IPS-18c (cell line): ENCODE measurements at regions not wholly inside any gene's neighbourhood (a gene's known extent, or its start where the extent isn't known, plus 50 kb on each side); places are given as distances from the start of the nearest gene placed in this dataset.
"Not testable (repeated sequence)": the region's sequence is repeated elsewhere in the genome, so short reads cannot be mapped to it uniquely, and the experiment has no call there.

Source experiments
- H3K4me3 ChIP-seq: 2 replicates; pipeline ENCODE4 v1.7.0; 2013; ENCODE audit warnings: low read depth, mild to moderate bottlenecking, low read length, moderate library complexity; ENCODE audit not compliant: insufficient read depth
- H3K9me3 ChIP-seq: one replicate; pipeline ENCODE4 v1.6.1; 2013; ENCODE audit warnings: mild to moderate bottlenecking, low read length, moderate library complexity; ENCODE audit not compliant: control insufficient read depth, insufficient read depth

DNA sequence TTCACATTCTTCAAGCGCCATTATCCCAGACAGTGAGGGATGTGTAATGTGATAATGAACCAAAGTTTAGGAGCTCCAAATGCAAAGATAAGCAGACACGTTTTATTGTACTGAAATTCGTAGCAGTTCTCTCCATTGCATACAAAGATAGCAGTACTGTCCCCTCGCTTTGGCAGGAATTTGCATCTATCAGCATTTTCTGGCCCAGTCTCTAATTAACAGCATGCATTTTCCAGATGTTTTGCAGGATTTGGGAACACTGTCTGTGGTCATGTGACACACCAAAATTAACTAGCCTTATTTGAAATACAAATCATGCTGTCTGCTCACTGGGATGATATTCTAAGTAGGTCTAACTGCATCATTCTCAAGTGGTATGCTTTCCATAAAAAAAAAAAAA lies 235.9 kb upstream of the TRPM3 start:
- H3K4me3 ChIP-seq = no peak overlapping the region
- no peaks in the 10 kb centered on the region for H3K9me3 ChIP-seq

- no peak overlapping the region for H3K4me3 ChIP-seq
- no peaks in the 10 kb centered on the region for H3K9me3 ChIP-seq
Measured at GRCh38 chr9:71355884-71356283, 234.5 kb upstream of the TRPM3 start.

DNA sequence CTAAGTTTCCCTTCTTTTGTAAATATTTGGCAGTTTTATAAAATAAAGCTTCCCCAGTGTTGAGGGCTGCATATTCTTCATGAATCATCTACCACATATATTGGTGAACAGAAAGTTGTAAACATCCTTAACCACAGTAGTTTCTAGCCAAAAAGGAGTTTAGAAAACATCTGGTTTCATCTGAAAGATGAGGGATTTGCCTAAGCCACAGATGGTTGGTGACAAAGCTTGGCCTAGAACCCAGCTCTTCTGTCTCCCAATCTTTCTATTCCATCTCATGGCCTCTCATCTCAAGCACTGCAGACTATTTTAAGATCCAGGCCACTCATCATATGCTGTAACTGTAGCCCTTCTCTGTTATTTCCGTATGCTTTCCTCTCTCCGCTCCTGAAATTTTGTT lies 232.3 kb upstream of the TRPM3 start:
- no peaks in the 10 kb centered on the region for H3K9me3 ChIP-seq
- H3K4me3 ChIP-seq = no peak overlapping the region

- Histone ChIP-seq H3K4me3 (no peak overlapping the region), H3K9me3 (no peaks in the 10 kb centered on the region)
Measured at GRCh38 chr9:71352837-71353236, 231.4 kb upstream of the TRPM3 start.

DNA sequence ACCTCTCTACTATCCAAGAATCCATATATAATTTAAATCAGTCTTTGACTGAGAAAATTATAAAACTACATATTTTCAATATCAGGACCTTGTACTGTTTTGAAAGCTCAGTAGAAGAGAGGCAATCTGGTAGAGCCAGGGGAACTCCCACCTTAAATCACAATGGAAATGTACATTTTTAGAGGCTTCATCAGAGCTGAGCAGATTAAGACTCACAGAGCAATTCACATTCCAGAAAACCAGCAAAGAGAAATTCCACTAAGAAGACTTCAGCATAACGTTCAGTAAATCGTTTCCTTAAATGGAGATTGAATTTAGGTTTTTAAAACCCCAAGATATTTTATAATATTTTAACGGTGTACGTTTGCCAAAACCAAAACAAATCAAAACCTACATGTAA lies 227.8 kb upstream of the TRPM3 start:
- Histone ChIP-seq H3K4me3 (no peak overlapping the region), H3K9me3 (no peaks in the 10 kb centered on the region)

DNA sequence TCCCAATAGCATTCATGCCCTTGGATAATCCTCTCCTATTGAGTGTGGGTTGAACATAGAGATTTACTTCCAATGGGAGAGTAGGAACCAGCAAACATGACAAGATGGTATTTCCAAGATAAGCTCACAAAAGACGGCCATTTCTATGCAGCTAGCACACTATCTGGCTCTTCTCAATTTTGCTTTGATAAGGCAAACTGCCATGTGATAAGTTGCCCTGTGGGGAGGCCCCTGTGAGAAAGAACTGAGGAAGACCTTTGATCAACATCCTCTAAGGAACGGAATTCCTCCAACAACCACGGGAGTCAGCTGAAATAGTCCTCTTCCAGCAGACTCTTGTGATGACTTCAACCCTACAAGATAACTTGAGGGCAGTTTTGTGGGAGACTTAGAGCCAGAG lies 211.9 kb upstream of the TRPM3 start:
- Histone ChIP-seq H3K4me3 (no peak overlapping the region), H3K9me3 (peaks cover 2% of the 10 kb centered on the region)

- Histone ChIP-seq H3K4me3 (no peak overlapping the region), H3K9me3 (no peaks in the 10 kb centered on the region)
Measured at GRCh38 chr9:71331603-71332002, 210.2 kb upstream of the TRPM3 start.

- Histone ChIP-seq H3K4me3 (no peak overlapping the region), H3K9me3 (no peaks in the 10 kb centered on the region)
Measured at GRCh38 chr9:71329873-71330272, 208.5 kb upstream of the TRPM3 start.

DNA sequence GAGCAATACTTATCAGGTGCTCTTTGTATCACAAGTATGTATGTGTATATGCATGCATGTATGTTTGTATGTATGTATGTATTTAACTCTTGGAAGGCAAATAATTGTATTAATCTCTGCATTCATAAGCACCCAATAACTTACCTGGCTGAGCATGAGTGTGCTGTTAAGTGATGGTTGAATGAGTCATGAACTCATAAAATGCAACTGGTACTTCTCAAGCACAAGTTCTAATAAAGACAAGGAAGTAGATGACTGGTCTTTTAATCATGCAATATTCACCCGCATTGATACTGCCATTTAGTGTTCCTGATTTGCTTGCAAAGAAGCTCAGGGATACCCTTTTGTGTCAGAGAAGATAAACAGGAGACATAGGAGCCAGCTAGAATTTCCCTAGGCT lies 204.9 kb upstream of the TRPM3 start:
- H3K4me3 ChIP-seq = no peak overlapping the region
- no peaks in the 10 kb centered on the region for H3K9me3 ChIP-seq

DNA sequence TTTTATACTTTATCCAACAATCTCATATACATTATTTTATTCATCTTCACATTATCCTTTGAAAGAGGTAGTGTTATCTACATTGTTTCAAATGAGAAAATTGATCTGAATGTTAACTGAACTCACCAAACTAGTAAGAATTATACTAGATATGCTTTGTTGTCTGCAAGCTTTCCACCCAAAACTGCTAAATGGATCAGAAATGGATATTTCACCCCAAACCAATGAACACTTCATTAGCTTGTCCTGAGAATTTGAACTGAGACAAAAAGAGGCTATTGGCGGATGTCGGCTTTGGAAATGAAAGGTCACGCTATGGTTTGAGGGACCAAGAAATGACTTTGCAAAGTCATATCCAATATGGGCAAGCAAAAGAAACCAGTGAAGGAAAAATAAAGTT lies 201.9 kb upstream of the TRPM3 start:
- no peaks in the 10 kb centered on the region for H3K9me3 ChIP-seq
- H3K4me3 ChIP-seq = no peak overlapping the region

- no peak overlapping the region for H3K4me3 ChIP-seq
- H3K9me3 ChIP-seq = no peaks in the 10 kb centered on the region
Measured at GRCh38 chr9:71322311-71322710, 200.9 kb upstream of the TRPM3 start.

- H3K4me3 ChIP-seq = no peak overlapping the region
Measured at GRCh38 chr9:71308454-71308853, 187.0 kb upstream of the TRPM3 start.

DNA sequence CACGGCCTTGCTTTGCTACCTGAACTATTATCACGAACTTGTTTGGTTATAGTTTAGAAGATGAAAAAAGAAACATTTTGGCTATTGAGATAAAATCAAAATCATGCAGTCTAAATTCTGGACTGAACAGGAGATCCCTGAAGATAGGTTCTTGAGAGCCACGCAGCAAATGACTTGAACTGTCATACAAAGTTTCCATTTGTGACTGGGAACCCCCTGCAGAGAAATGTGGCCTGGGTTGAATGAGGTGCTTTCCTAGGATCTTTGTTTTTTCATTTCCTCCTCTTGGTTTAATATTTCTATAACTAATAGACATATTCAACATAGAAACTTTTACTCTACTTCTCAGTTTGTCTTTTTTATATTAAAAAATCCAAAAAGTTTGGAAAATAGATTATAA lies 184.7 kb upstream of the TRPM3 start:
- Histone ChIP-seq H3K9me3 (no peaks in the 10 kb centered on the region), H3K4me3 (no peak overlapping the region)

More at GRCh38 chr9:71308454-71308853, 187.0 kb upstream of the TRPM3 start:
- H3K9me3 ChIP-seq = no peaks in the 10 kb centered on the region

- Histone ChIP-seq H3K9me3 (no peaks in the 10 kb centered on the region), H3K4me3 (no peak overlapping the region)
Measured at GRCh38 chr9:71303351-71303750, 181.9 kb upstream of the TRPM3 start.

- Histone ChIP-seq H3K4me3 (no peak overlapping the region), H3K9me3 (no peaks in the 10 kb centered on the region)
Measured at GRCh38 chr9:71302776-71303175, 181.4 kb upstream of the TRPM3 start.

GRCh38 chr9:71295928-71296327 lies 174.5 kb upstream of the TRPM3 start:
- no peaks in the 10 kb centered on the region for H3K9me3 ChIP-seq
- H3K4me3 ChIP-seq = no peak overlapping the region

DNA sequence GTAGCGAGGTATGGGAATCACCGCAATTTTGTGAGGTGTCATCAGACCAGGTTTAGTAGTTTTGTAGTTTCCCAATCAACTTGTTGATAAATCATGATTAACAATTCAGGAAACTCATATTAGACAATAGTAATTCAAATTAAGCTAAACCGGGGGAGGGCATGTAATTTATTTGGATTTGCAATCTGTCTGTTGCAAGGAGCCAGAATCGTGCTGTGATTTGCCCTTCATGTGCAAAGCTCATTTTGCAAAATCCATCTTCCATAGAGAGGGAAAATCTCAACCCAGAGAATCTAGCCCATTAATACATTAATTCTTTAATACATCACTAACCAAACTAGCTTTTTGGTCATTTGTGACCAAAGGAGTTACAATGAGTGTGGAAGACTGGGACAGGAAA lies 164.7 kb upstream of the TRPM3 start:
- no peaks in the 10 kb centered on the region for H3K9me3 ChIP-seq
- no peak overlapping the region for H3K4me3 ChIP-seq

DNA sequence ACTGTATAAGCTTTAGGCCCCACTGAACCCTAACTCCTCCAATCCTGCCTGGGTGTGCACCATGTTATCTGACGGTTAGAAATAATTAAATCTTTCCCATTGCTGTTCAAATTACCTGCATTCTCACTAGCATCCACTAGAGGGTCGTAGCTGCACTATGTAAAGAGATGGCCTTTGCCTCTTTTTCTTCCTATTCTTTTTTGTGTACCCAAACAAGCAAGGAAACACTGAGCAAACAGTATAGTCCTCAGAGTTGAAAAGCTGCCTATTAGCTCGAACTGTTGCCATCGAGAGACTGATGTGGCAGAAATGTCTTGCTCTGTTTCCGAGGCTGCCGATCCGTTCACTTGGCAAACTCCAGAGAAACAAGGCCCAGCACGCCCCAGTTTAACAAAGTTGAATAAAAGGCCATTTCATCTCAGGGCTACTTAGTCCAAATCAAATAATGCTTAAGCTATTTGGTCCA lies 163.8 kb upstream of the TRPM3 start:
- H3K9me3 ChIP-seq = no peaks in the 10 kb centered on the region

DNA sequence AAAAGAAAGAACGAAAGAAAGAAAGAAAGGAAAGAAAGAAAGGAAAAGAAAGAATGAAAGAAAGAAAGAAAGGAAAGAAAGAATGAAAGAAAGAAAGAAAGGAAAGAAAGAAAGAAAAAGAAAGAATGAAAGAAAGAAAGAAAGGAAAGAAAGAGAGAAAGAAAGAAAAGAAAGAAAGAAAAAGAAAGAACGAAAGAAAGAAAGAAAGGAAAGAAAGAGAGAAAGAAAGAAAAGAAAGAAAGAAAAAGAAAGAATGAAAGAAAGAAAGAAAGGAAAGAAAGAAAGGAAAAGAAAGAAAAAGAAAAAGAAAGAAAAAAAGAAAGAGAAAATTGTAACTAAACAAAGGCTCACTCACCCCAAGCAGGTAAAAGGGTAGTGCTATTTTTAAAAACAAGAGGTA lies 160.7 kb upstream of the TRPM3 start:
- not testable (repeated sequence) for H3K4me3 ChIP-seq, H3K9me3 ChIP-seq

More for the DNA sequence above, 163.8 kb upstream of the TRPM3 start:
- no peak overlapping the region for H3K4me3 ChIP-seq
